Activated T-cell treated with anti-CD3 and anti-CD28 coated beads, Interleukin-2, amount 50 U/mL, for 1 hour (primary cell): ENCODE measurements at regions not wholly inside any gene's neighbourhood (a gene's known extent, or its start where the extent isn't known, plus 50 kb on each side); places are given as distances from the start of the nearest gene placed in this dataset.
"Not testable (repeated sequence)": the region's sequence is repeated elsewhere in the genome, so short reads cannot be mapped to it uniquely, and the experiment has no call there.

Experiments
- DNase-seq: peaks from one replicate; pipeline ENCODE4 v3.0.0-alpha.2; 2020

GRCh38 chr19:28583242-28583641, 629.7 kb downstream of the UQCRFS1 start:
- no peak for DNase-seq

GRCh38 chr19:28582796-28583195, 630.2 kb downstream of the UQCRFS1 start:
- DNase-seq = no peak

GRCh38 chr19:28582344-28582743, 630.6 kb downstream of the UQCRFS1 start:
- no peak for DNase-seq

GRCh38 chr19:28581468-28581770, 631.5 kb downstream of the UQCRFS1 start:
- no peak for DNase-seq

GRCh38 chr19:28578786-28579505, 634.0 kb downstream of the UQCRFS1 start:
- no peak for DNase-seq

GRCh38 chr19:28578208-28578607, 634.7 kb downstream of the UQCRFS1 start:
- no peak for DNase-seq

- no peak for DNase-seq
Observed at GRCh38 chr19:28577666-28578065, 635.3 kb downstream of the UQCRFS1 start.

- DNase-seq = no peak
Observed at GRCh38 chr19:28577233-28577632, 635.7 kb downstream of the UQCRFS1 start.

GRCh38 chr19:28575816-28576215, 637.1 kb downstream of the UQCRFS1 start:
- DNase-seq = no peak

GRCh38 chr19:28575312-28575711, 637.6 kb downstream of the UQCRFS1 start:
- DNase-seq = not testable (repeated sequence)

- DNase-seq = no peak
Observed at GRCh38 chr19:28574212-28574611, 638.7 kb downstream of the UQCRFS1 start.

- no peak for DNase-seq
Observed at GRCh38 chr19:28569132-28570131, 643.5 kb downstream of the UQCRFS1 start.

GRCh38 chr19:28567834-28568233, 645.1 kb downstream of the UQCRFS1 start:
- no peak for DNase-seq

GRCh38 chr19:28563964-28564921, 648.7 kb downstream of the UQCRFS1 start:
- no peak for DNase-seq

- no peak for DNase-seq
Observed at GRCh38 chr19:28560786-28561185, 652.2 kb downstream of the UQCRFS1 start.

- DNase-seq = no peak
Observed at GRCh38 chr19:28558783-28559182, 654.2 kb downstream of the UQCRFS1 start.

GRCh38 chr19:28556371-28556770, 656.6 kb downstream of the UQCRFS1 start:
- no peak for DNase-seq

GRCh38 chr19:28555317-28555716, 657.6 kb downstream of the UQCRFS1 start:
- no peak for DNase-seq

- DNase-seq = no peak
Observed at GRCh38 chr19:28554321-28555091, 658.4 kb downstream of the UQCRFS1 start.

- no peak for DNase-seq
Observed at GRCh38 chr19:28553764-28554163, 659.2 kb downstream of the UQCRFS1 start.

- no peak for DNase-seq
Observed at GRCh38 chr19:28553005-28553404, 659.9 kb downstream of the UQCRFS1 start.

GRCh38 chr19:28549680-28550277, 663.2 kb downstream of the UQCRFS1 start:
- no peak for DNase-seq
